Endodermal cell (in vitro differentiated cells): ENCODE measurements at regions not wholly inside any gene's neighbourhood (a gene's known extent, or its start where the extent isn't known, plus 50 kb on each side); places are given as distances from the start of the nearest gene placed in this dataset.

Experiments used
- DNase-seq: peaks from one replicate; pipeline ENCODE4 v3.0.0-alpha.2; 2017
- H3K27ac ChIP-seq: 2 replicates; pipeline ENCODE4 v1.5.1; 2013; ENCODE audit warnings: mild to moderate bottlenecking, low read depth, low read length, moderate library complexity
- H3K27me3 ChIP-seq: 2 replicates; pipeline ENCODE4 v1.6.1; 2013; ENCODE audit warnings: mild to moderate bottlenecking, low read length, moderate library complexity; ENCODE audit not compliant: insufficient read depth, control insufficient read depth, poor library complexity, severe bottlenecking
- H3K36me3 ChIP-seq: 2 replicates; pipeline ENCODE4 v1.7.0; 2013; ENCODE audit warnings: mild to moderate bottlenecking, low read length, moderate library complexity; ENCODE audit not compliant: control insufficient read depth, insufficient read depth
- H3K4me1 ChIP-seq: one replicate; pipeline ENCODE4 v1.7.0; 2013; ENCODE audit warnings: low read length; ENCODE audit not compliant: control insufficient read depth, insufficient read depth
- H3K4me3 ChIP-seq: 2 replicates; pipeline ENCODE4 v1.5.1; 2013; ENCODE audit warnings: mild to moderate bottlenecking, low read length, moderate library complexity
- H3K9ac ChIP-seq: 2 replicates; pipeline ENCODE4 v1.6.1; 2013; ENCODE audit warnings: mild to moderate bottlenecking, low read length, moderate library complexity; ENCODE audit not compliant: poor library complexity, severe bottlenecking; ENCODE audit errors: extremely low read depth
- H3K9me3 ChIP-seq: 2 replicates; pipeline ENCODE4 v1.6.1; 2013; ENCODE audit warnings: mild to moderate bottlenecking, low read length, moderate library complexity; ENCODE audit not compliant: control insufficient read depth
- H3K27ac Mint-ChIP-seq: 2 replicates; pipeline ENCODE4 v1.8.0; 2020; ENCODE audit warnings: mixed read lengths
- H3K27me3 Mint-ChIP-seq: 2 replicates; pipeline ENCODE4 v1.8.0; 2021; ENCODE audit warnings: mild to moderate bottlenecking, mixed read lengths; ENCODE audit not compliant: insufficient read depth
- H3K36me3 Mint-ChIP-seq: 2 replicates; pipeline ENCODE4 v1.8.0; 2020; ENCODE audit warnings: low read depth, mixed read lengths
- H3K4me1 Mint-ChIP-seq: 2 replicates; pipeline ENCODE4 v1.8.0; 2020; ENCODE audit warnings: mixed read lengths
- H3K4me3 Mint-ChIP-seq: 2 replicates; pipeline ENCODE4 v1.8.0; 2020; ENCODE audit warnings: mild to moderate bottlenecking, moderate library complexity, mixed read lengths
- H3K9me3 Mint-ChIP-seq: 2 replicates; pipeline ENCODE4 v1.8.0; 2020; ENCODE audit warnings: mild to moderate bottlenecking, mixed read lengths
- CTCF ChIP-seq: fragments of 200-600 bp; sonication (generic); conservative IDR thresholded peaks from 2 replicates; pipeline ENCODE4 v1.5.0; 2021; ENCODE audit warnings: antibody characterized with exemption, mild to moderate bottlenecking
- WGBS, 2 experiments: methylation state at CpG; one replicate each; pipeline versions ENCODE4 v1.1.5 to v1.1.7; 2013; ENCODE audit warnings: missing lambda C conversion rate in 2 of 2, mixed read lengths in 1 of 2; ENCODE audit not compliant: insufficient coverage in 1 of 2, insufficient read length in 1 of 2; 5-methylcytosine and 5-hydroxymethylcytosine counted together

GRCh38 chr12:66786531-66787308 is 107.8 kb upstream of the GRIP1 start:
- no peaks in the 10 kb centered on the region for H3K27me3 ChIP-seq
- H3K9me3 Mint-ChIP-seq = no peaks in the 10 kb centered on the region
- no peak for TF ChIP-seq CTCF
- no peak overlapping the region for H3K27ac ChIP-seq
- H3K4me1 ChIP-seq = no peaks in the 10 kb centered on the region
- peaks cover 2% of the 10 kb centered on the region for H3K27me3 Mint-ChIP-seq
- no peaks in the 10 kb centered on the region for H3K9me3 ChIP-seq
- no peak overlapping the region for H3K4me3 ChIP-seq
- H3K4me1 Mint-ChIP-seq = peaks cover 10% of the 10 kb centered on the region
- H3K4me3 Mint-ChIP-seq = no peak overlapping the region
- 87 to 91% methylated on average over 2 to 4 of the region's 4 CpGs for WGBS, 2 experiments
- H3K9ac ChIP-seq = no peak overlapping the region
- no peaks in the 10 kb centered on the region for H3K36me3 ChIP-seq
- H3K27ac Mint-ChIP-seq = no peak overlapping the region
- DNase-seq = no peak
- no peaks in the 10 kb centered on the region for H3K36me3 Mint-ChIP-seq

DNA sequence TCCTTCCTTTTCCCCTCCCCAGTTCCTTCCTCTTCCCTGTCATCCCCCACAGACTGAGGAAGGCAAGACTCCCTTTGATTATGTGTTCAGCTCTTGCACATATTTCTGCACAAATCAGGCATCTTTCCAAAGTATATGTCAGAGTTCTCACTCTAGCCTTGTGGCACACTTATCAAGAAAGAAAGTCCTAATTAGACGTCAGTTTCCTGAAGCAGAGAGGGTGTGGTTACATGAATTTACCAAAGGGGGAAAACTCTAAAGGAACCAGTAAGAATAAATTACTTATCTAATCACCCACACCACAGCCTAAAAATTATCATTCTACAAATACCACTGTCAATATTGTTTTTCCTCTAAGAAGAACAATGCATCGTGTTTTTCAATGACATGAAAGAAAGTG is 120.7 kb upstream of the GRIP1 start:
- no peak overlapping the region for H3K9ac ChIP-seq
- peaks cover 36% of the 10 kb centered on the region for H3K4me1 Mint-ChIP-seq
- TF ChIP-seq CTCF = no peak

DNA sequence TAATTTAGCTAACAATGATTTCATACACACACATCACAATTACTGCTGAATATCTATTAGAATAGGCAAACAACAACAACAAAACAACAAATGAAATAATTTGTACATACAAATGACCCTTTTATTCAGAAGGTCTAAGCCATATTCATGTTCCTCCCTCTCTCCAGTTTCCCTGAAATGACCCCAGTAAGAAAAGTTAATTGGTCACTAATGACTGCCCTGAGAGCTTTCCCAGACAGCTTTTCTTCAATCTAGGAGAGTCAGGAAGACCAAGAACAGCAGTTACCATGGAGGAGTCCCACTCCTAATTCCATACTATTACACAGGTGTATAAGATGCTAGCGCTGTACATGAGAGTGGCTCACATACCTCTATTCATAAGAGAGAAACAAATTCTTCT is 121.2 kb upstream of the GRIP1 start:
- 79% methylated on average over 1 of the region's 1 CpG; no CpG with 5 or more reads in 1 of the 2 experiments for WGBS, 2 experiments
- no peaks in the 10 kb centered on the region for H3K36me3 Mint-ChIP-seq
- H3K4me1 Mint-ChIP-seq = peaks cover 41% of the 10 kb centered on the region
- Histone ChIP-seq H3K9me3 (no peaks in the 10 kb centered on the region), H3K36me3 (no peaks in the 10 kb centered on the region), H3K27ac (no peak overlapping the region), H3K4me3 (no peak overlapping the region), H3K9ac (no peak overlapping the region), H3K4me1 (peaks cover 8% of the 10 kb centered on the region), H3K27me3 (peaks cover 27% of the 10 kb centered on the region)
- H3K4me3 Mint-ChIP-seq = no peak overlapping the region
- peaks cover 19% of the 10 kb centered on the region for H3K27me3 Mint-ChIP-seq
- no peak for TF ChIP-seq CTCF
- no peak overlapping the region for H3K27ac Mint-ChIP-seq
- DNase-seq = no peak
- no peaks in the 10 kb centered on the region for H3K9me3 Mint-ChIP-seq

More for the DNA sequence above, 120.7 kb upstream of the GRIP1 start:
- H3K27ac Mint-ChIP-seq = no peak overlapping the region
- no peak for DNase-seq
- H3K4me3 Mint-ChIP-seq = no peak overlapping the region
- H3K27ac ChIP-seq = no peak overlapping the region
- H3K4me1 ChIP-seq = peaks cover 8% of the 10 kb centered on the region
- H3K9me3 Mint-ChIP-seq = no peaks in the 10 kb centered on the region
- WGBS, 2 experiments = 25 to 86% methylated on average over 1 to 2 of the region's 2 CpGs
- H3K4me3 ChIP-seq = no peak overlapping the region
- no peaks in the 10 kb centered on the region for H3K36me3 Mint-ChIP-seq
- H3K36me3 ChIP-seq = no peaks in the 10 kb centered on the region
- H3K27me3 Mint-ChIP-seq = peaks cover 19% of the 10 kb centered on the region
- H3K27me3 ChIP-seq = peaks cover 27% of the 10 kb centered on the region
- no peaks in the 10 kb centered on the region for H3K9me3 ChIP-seq
